ENCODE measurements at regions not wholly inside any gene's neighbourhood (a gene's known extent, or its start where the extent isn't known, plus 50 kb on each side); places are given as distances from the start of the nearest gene placed in this dataset.
A peak's percentile ranks its signal among the peaks of the same experiment; 100 is the strongest.
"Not testable (repeated sequence)": the region's sequence is repeated elsewhere in the genome, so short reads cannot be mapped to it uniquely, and the experiment has no call there.

DNA sequence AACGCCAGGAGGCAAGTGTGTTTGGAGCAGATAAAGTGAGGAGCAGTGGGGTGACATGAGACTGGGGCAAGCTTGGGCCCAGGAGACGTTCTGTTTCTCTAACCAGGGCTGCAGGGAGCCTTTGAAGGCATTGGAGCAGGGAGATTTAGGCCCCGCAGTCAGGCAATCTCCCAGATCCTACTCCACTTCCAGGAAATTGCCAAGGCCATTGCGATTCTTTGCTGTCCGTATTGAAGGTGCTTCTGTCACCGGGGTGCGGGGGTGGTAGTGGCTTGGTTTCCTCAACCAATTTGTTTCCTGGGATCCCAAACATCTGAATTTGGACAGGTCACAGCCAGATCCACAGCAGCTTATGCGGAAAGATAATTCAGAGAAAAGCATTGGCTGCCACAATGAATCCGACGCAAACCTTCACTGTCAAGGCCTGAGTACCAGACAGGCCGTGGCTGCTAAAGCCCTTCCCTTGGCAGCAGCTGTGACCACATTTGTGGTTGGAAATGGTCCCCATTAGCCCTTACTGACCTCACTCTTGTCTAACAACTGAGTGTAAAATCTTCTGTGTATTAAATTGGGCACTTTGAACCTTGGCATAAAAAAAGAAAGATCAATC lies 385.6 kb downstream of the PTPRU start:
- DNase-seq: no peak

DNA sequence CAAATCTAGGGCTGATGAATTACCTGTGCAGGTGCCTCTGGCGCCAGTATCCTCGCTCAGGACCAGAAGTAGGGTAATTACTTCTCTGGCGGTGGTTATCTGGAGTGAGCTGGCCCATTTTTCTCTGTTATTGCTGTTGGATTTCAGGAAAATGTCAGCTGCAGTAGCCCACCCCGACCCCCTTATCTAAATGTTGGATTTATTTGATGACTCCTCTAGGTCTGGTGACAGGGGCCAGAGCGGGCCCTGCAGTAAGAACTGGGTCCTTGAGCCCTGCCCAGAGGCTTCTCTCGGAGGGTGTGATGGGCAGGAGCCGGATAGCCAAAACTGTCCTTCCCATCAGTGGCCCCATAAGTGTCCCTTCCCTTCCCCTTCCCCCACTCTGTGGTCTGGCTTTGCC lies 384.3 kb downstream of the PTPRU start:
- DNase-seq: no peak

DNA sequence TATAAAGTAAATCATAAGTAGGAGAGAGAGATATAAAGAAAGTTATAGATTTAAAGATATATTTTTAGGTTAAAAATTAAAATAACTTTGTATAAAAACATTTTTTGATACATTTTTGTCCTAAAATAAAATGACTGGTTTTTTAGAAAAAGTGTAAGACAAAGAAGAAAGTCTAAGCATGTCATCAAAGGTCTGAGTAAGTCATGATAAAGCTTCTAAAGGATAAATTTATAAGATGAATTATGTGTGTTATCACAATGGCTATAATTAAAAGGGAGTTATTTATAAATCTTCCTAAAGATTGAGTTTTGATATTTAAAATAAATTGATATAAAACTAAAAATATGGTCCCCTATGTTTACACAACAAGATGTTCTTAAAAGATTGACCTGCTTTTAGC lies 370.9 kb downstream of the PTPRU start:
- DNase-seq: no peak

DNA sequence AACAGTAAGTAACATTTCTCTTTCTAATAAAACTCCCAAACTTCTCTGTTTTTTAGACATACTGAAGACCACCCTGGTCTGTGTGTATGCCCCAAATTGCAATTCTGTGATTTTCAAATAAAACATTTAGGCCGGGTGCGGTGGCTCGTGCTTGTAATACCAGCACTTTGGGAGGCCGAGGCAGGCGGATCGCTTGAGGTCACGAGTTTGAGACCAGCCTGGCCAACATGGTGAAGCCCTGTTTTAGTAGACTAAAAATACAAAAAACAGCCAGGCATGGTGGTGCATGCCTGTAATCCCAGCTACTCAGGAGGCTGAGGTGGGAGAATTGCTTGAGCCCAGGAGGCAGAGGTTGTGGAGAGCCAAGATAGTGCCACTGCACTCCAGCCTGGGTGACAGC lies 368.5 kb downstream of the PTPRU start:
- DNase-seq: not testable (repeated sequence)

DNA sequence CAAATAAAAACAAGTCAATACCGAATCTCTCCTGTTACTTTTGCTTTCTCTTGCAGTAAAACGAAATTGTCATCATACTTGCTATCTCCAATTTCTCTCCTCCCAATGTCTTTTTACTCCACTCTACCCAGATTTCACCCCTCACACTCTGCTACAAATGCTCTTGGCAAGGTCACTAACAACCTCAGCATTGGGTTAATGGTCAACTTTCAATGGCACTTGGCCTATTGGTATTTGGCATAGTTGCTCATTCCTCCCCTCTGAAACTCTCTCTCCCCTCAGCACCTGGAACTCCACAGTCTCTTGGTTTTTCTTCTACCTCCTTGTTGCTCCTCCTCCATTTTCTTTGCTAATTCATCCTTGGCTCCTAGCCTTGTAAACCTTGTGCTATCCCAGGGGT lies 367.3 kb downstream of the PTPRU start:
- DNase-seq: no peak

DNA sequence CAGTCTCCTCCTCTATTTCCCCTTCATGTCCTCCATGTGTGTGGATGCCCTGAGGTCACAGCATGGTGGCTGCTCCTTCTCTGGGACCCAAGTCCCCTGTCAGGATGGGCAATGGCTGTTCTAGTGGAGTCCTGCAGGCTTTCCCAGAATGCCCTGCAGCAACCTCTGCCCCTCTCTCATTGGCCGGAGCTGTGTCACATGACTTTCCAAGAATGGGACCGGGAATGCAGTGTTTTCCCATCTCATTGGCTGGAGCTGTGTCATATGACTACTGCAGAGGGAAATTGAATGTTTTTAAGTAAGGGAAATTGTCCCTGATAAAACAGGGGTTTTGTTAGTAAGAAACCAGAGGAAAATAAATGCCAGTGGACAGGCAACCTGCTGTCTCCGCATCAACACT lies 365.9 kb downstream of the PTPRU start:
- DNase-seq: no peak

DNA sequence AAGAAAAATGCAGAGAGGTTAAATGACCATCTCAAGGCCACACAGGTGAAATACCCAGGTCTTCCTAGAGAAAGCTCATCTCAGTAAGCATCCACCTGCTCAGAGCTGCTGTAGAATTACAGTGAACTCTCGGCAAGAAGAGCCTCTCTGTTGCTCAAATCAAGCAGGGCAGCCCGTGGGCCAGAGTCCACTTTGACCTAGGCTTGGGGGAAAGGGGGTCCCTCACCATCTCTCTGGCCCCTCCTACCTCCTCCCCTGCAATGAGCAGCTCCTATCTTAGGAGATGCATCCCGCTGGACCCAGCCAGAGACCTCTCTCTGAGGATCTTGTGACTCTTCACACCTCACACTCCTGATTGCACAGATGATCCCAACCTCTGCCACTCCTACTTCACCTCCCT lies 364.7 kb downstream of the PTPRU start:
- no peak for DNase-seq

DNA sequence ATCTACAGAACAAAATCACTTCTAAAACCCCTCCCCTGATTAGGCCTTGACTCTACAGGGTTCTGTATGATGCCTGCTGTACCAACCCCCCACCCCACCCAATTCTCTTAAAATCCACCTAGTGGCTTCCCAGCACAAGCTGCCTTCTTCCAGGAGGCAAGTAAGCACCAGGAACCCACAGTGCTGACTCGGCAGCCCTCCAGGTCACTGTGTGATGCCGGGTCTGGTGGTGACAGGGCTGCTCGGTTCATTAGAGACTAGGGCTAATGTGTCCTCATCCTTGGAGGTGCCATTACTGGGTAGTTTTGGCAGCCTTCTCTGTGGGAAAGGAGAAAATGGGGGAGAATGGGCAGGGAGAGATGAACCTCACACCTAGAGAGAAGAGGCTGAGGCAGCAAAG lies 363.5 kb downstream of the PTPRU start:
- no peak for DNase-seq

DNA sequence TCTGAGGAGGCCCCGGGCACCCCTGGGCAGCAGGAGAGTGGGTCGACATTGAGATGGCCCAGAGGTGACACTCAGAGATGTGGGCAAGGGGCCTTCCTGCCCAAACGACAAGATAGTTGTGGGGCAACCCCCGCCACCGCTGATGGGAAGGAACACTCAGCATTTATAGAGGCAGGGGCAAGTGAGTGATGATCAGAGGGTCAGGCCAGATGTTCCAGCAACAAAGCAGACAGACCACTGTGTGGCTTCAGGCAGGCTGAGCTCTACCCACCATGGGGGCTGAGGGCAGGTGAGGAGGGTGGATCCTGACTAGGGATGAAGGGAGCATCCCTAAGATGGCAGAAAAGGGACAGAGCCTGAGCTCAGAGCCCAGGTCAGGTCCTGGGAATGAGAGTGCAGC lies 362.7 kb downstream of the PTPRU start:
- no peak for DNase-seq

DNA sequence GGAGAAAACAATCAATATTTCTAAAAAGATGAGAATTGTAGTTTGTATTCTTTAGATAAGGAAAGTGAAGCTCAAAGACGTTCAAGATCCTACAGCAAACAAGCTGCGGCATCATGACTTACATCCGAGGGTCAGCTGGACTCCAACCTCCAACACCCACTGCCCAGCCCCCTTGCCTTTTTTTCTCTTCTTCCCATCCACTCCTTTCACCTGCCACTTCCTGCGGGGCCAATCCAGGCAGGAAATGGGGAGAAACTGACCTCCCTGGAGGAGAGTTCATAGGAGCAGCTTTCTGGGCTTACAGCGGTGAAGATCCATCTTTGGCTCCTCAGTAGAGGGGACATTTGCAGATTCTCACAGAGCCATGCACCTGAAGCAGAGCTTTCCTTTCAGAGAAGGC lies 361.5 kb downstream of the PTPRU start:
- no peak for DNase-seq

DNA sequence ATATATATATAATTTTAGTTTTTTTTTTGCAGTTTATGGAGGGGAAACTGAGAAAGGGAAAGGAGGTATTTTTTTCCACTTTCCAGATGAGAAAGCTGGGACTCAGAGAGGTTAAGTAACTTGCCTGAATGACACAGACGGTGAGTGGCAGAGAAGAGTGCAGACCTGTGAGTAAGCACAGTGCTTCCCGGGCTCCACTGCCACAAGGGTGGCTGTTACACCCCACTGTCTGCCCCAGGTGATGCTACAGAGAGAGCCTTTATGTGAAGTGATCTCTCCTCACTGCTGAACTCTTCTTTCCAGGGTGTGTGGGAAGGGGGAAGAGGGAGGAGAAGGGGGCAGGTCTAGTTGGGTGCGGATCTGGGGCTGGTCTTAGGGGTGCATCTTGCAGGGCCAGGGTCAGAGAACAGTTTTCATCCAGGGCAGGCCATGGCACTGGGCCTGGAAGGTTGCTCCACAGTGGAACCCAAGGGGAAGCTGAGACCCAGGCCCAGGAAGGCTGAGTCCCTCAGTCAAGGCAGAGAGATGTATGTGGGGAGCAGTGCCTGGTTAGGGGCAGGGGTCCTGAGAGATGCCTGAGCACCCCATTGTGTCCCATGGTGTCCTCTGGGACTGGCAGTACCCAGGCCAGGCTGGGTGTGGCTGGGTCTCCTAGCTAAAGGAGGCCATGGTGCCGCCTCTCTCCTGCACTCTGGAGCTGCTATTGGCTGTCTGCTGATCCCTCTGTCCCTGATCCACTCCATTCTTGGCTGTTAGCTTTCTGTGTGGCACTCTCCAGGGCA lies 357.5 kb downstream of the PTPRU start:
- DNase-seq: no peak

DNA sequence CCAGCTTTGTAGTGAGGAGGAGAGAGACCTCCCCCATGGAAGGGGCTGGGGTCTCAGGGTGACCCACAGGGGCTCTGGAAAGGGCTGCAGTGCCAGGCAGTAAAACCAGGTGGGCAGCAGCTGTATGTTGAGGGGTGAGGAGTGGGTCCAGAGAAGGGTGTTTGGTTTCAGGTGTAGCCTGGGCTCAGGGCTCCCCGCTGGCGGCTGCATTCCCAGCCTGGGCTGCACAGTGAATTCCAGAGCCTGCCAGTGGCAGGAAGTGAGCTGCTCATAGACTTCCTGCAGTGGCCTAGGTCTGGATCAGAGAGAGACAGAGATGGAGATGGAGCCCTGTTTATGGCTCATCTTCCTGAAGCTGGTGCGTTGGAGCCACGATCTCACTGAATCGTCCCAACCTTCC lies 356.4 kb downstream of the PTPRU start:
- DNase-seq: peak; percentile 4

DNA sequence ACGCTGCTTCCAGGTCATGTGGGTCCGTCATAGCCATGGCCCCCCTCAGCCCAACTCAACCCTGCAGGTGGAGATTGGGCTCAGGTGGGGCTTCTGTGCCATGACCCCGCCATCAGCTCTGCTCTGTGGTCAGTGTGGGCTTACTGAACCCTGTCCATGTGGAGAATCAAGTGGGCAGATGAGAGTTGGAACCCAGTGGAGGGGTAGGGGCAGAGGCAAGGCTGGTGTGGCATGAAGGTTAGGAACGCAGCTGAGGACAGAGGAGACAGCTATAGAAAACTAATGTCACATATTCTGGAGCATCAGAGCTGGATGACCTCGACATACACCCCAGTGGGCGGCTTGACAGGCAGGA lies 355.9 kb downstream of the PTPRU start:
- DNase-seq: no peak

DNA sequence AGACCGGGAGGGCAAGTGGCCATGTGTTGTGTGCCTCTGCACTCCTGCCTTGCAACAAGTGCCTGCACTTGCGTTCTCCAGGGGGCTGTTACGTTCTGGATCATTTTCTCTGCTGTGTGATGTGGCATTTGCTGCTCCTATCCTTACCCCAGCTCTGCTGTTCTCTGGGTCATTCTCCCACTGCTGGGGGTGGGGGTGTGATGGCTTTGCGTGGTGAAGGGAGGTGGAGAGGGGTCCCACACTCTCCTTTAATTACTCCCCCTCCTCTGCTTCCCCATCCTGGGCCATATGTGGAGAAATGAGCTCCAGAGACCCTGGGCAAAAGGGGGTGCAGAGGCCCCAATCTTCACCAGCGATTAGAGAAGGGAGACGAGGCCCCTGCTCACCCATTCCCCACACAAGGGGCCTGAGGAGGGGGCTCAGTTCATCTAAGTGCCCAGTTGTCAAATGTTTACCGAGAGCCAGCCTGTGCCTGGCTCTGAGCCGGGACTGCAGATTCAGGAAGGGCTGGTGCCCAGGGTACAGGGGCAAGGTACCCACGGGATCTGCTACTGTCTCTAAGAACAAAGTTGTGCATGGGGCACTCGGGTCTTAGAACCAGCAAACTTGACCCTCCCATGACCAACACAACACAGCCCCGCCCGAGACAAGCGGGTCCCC lies 355.4 kb downstream of the PTPRU start:
- no peak for DNase-seq

DNA sequence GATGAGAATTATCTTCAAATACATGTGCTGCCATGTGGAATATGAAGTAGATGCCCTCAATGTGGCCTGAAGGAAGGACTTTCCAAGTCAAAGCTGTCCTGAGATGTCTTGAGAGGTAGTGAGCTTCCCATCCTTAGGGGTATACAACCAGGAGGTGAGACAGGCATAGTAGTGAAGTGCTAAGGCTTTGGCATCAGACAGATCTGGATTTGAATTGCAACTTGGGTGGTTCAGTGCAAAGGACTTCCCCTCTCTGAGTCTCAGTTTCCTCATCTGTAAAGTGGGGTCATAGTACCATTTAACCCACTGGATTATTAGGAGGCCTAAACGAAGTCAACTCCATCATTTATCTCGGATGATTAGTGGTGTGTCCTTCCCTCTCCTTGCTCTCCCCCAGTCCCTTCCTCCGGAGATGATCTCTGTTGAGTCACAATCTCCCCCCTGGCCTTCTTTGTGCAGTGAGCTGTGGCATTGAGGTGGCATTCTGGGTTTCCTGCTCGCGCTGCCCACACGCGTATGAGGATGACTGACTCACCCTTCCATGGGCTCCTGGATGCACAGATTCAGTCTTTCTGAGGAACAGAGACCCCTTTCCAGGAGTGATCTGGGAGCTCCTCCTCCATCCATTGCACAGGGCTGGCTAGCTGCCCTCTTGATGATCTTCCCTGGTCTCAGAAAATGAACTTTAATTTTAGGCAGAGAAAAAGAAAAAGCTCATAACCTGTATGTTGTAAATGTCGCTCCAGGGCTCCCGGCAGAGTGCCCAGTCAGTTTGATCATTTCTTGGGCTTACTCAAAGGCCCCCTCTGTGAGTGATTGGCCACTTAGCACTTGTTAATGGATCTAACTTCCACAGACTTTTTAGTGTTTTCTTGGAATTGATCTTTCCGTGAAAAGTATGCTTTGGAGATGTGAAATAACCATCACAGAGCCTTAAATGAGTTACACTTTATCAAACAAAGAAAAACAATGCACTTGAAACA lies 354.6 kb downstream of the PTPRU start:
- peak; percentile 59 for DNase-seq

DNA sequence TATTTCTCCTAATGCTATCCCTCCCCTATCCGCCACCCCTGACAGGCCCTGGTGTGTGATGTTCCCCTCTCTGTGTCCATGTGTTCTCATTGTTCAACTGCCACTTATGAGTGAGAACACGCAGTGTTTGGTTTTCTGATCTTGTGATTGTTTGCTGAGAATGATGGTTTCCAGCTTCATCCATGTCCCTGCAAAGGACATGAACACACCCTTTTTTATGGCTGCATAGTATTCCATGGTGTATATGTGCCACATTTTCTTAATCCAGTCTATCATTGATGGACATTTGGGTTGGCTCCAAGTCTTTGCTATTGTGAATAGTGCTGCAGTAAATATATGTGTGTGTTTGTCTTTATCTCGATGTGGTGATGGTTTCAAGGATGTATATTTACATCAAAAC lies 353.4 kb downstream of the PTPRU start:
- DNase-seq: not testable (repeated sequence)

DNA sequence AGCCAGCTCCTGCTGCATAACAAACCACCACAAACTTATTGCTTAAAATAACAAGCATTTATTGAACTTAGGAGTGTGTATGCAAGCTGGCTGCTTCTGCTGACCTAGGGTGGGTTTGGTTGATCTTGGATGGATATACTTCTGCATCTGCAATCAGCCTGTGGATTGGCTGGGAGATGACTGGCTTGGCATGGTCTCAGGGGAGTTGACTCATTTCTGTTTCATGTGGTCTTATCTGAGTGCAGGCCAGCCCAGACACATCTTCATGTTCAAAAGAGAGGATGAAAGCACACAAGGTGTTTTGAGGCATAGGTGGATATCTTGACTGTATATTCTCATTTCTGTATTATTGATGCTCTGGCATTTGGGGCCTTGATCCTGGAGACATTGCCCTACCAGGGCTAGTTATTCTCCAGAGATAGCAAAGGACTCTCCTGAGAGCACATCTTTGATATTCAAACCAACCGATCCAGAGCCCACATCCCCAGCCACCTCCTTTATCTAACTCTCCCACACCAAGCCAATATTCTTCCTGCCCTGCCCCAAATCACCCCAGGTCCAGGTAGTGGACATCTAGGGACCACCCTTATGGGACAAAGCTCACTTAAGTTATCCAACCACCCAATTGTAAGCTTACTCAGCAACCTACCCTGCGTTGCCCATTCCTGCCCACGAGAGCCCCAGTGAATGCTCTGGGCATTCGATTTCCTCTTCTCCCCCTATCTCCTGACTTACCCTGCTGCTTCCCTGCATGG lies 350.8 kb downstream of the PTPRU start:
- DNase-seq: peak; percentile 18

DNA sequence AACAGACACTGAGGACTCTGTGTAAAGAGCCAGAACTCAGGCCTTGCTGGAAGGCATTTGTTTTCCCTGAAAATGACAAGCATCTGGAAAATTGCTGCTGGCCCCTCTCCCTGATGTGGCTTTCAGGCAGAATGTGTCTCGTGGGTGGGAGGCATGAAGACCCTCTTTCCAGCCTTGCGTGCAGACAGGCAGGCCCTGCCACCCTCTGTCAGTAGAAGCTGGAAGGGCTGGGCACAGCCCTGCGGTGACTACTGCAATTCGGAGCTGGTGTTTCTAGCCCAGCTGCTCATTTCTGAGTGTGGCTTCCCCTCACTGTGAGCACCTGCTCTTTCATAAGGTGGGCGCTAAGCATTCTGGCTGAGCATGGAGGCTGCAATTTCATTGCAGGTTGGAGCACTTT lies 349.9 kb downstream of the PTPRU start:
- no peak for DNase-seq

DNA sequence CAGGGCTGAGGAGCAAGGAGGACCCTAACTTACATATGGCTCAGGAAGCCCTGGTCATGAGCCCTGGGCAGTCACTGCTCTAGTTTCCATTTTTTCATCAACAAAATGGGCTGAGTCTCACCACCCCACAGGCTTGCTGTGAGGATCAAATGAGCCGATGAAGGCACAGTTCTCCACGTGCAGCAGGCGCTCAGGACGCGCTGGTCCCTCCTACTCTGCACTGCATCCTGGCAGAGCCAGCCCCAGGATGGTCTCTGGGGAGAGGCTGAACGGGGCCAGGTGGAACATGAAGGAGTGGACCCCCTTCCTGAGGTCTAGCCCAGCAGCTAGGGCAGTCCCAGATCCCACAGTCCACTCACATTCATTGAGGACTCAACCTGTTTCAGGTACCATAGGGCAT lies 349.3 kb downstream of the PTPRU start:
- DNase-seq: no peak

DNA sequence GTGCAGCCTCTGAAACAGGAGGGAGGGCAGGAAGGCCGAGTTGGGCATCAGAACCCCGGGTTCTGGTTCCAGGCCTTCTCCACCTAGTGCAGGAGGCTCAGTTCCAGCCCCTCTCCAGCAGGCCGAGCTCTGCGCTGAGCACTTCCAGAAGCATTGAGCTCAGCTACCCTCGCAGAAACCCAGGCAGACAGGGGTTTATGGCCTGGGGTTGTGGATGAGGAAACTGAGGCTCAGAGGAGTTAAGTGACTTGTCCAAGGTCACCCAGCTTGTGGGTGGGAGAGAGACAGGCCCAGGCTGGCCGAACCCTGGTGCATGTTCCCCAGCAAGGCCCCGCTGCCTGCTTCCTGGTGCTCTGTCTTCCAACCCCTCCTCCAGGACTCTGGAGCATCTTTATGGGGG lies 348.9 kb downstream of the PTPRU start:
- no peak for DNase-seq

DNA sequence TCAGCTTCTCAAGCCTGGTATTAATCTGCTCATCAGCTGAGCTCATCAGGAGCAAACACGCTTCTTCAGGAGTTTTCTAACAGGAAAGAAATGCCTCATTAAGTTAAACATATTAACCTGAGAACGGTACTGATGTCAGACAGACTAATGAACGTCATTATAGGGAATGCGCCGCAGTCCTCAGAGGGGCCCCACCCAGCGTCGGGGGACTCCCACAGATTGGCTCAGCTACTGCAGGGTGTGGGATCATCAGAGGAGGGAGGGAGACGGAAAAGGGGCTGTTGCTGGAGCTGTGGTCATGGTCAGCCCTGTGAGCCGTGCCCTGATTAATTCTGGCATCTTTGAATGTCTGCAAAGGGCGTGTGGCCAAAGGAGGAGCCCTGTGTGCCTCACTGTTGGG lies 348.5 kb downstream of the PTPRU start:
- no peak for DNase-seq

DNA sequence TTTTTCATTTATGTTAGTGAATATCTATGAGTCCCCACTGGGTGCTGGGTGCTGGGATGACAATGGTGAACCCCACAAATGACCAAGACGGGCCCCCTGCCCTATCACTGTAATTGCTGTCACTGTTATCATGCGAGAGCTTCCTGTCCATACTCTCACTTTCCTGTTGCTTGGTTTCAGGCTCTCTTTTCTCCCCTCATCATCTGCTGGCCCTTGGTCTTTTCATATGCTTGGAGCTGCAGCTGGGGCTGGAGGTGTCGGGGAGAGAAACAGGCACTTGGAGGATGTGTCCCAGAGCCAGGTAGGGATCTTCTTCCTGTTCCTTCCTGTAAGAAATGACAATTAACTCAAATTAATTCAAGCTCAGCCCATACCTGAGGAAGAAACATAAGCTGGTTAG lies 348.0 kb downstream of the PTPRU start:
- DNase-seq: no peak

DNA sequence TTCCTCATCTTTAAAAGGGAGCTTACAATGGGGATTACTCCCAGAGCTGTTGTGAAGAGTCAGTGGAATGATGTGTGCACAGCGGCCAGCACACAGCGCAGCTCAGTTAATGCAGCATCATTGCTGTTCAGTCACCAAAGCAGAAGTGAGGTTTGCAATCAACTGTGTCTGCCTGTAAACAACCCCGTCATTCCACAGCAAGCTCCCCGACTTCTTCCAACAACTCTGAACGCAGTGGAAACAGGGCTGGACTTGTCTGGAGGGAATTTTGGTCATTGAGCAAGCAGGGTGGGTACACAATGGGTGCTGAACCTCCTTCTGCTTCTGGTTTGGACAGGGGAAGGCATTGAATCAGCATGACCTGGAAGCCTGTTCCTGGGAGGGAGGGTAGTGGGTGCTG lies 347.4 kb downstream of the PTPRU start:
- DNase-seq: no peak

All from EL (cell line).